Endodermal cell (in vitro differentiated cells): ENCODE measurements at regions not wholly inside any gene's neighbourhood (a gene's known extent, or its start where the extent isn't known, plus 50 kb on each side); places are given as distances from the start of the nearest gene placed in this dataset.

Experiments used
- DNase-seq: peaks from one replicate; pipeline ENCODE4 v3.0.0-alpha.2; 2017
- H3K27ac ChIP-seq: 2 replicates; pipeline ENCODE4 v1.5.1; 2013; ENCODE audit warnings: mild to moderate bottlenecking, low read depth, low read length, moderate library complexity
- H3K27me3 ChIP-seq: 2 replicates; pipeline ENCODE4 v1.6.1; 2013; ENCODE audit warnings: mild to moderate bottlenecking, low read length, moderate library complexity; ENCODE audit not compliant: insufficient read depth, control insufficient read depth, poor library complexity, severe bottlenecking
- H3K36me3 ChIP-seq: 2 replicates; pipeline ENCODE4 v1.7.0; 2013; ENCODE audit warnings: mild to moderate bottlenecking, low read length, moderate library complexity; ENCODE audit not compliant: control insufficient read depth, insufficient read depth
- H3K4me1 ChIP-seq: one replicate; pipeline ENCODE4 v1.7.0; 2013; ENCODE audit warnings: low read length; ENCODE audit not compliant: control insufficient read depth, insufficient read depth
- H3K4me3 ChIP-seq: 2 replicates; pipeline ENCODE4 v1.5.1; 2013; ENCODE audit warnings: mild to moderate bottlenecking, low read length, moderate library complexity
- H3K9ac ChIP-seq: 2 replicates; pipeline ENCODE4 v1.6.1; 2013; ENCODE audit warnings: mild to moderate bottlenecking, low read length, moderate library complexity; ENCODE audit not compliant: poor library complexity, severe bottlenecking; ENCODE audit errors: extremely low read depth
- H3K9me3 ChIP-seq: 2 replicates; pipeline ENCODE4 v1.6.1; 2013; ENCODE audit warnings: mild to moderate bottlenecking, low read length, moderate library complexity; ENCODE audit not compliant: control insufficient read depth
- H3K27ac Mint-ChIP-seq: 2 replicates; pipeline ENCODE4 v1.8.0; 2020; ENCODE audit warnings: mixed read lengths
- H3K27me3 Mint-ChIP-seq: 2 replicates; pipeline ENCODE4 v1.8.0; 2021; ENCODE audit warnings: mild to moderate bottlenecking, mixed read lengths; ENCODE audit not compliant: insufficient read depth
- H3K36me3 Mint-ChIP-seq: 2 replicates; pipeline ENCODE4 v1.8.0; 2020; ENCODE audit warnings: low read depth, mixed read lengths
- H3K4me1 Mint-ChIP-seq: 2 replicates; pipeline ENCODE4 v1.8.0; 2020; ENCODE audit warnings: mixed read lengths
- H3K4me3 Mint-ChIP-seq: 2 replicates; pipeline ENCODE4 v1.8.0; 2020; ENCODE audit warnings: mild to moderate bottlenecking, moderate library complexity, mixed read lengths
- H3K9me3 Mint-ChIP-seq: 2 replicates; pipeline ENCODE4 v1.8.0; 2020; ENCODE audit warnings: mild to moderate bottlenecking, mixed read lengths
- WGBS, 2 experiments: methylation state at CpG; one replicate each; pipeline versions ENCODE4 v1.1.5 to v1.1.7; 2013; ENCODE audit warnings: missing lambda C conversion rate in 2 of 2, mixed read lengths in 1 of 2; ENCODE audit not compliant: insufficient coverage in 1 of 2, insufficient read length in 1 of 2; 5-methylcytosine and 5-hydroxymethylcytosine counted together
- TF ChIP-seq, protein P1 (sequence below): fragments of 200-600 bp; sonication (generic); conservative IDR thresholded peaks from 2 replicates; pipeline ENCODE4 v1.5.0; 2021; ENCODE audit warnings: antibody characterized with exemption, mild to moderate bottlenecking

DNA sequence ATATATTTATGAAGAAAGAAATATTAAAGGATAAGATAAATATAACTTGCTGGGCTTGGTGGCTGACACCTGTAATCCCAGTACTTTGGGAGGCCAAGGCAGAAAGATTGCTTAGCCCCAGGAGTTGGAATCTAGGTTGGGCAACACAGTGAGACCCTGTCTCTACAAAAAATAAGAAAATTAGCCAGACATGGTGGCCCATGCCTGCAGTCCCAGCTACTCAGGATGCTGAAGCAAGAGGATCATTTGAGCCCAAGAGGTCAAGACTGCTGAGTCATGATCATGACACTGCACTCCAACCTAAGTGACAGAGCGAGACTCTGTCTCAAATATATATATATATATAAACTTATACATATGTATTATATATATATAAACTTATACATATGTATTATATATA, 164.0 kb downstream of the MRPL14 start:
- Mint-ChIP-seq H3K27me3 (peaks cover 6% of the 10 kb centered on the region), H3K9me3 (no peaks in the 10 kb centered on the region), H3K4me3 (no peak overlapping the region), H3K27ac (no peak overlapping the region), H3K4me1 (peaks cover 20% of the 10 kb centered on the region), H3K36me3 (no peaks in the 10 kb centered on the region)
- WGBS, 2 experiments, result no CpG with 5 or more reads among the region's 1 CpG
- DNase-seq, result peak; percentile 43
- no peaks in the 10 kb centered on the region for H3K36me3 ChIP-seq
- no peaks in the 10 kb centered on the region for H3K9me3 ChIP-seq
- no peak overlapping the region for H3K4me3 ChIP-seq
- peaks cover 2% of the 10 kb centered on the region for H3K4me1 ChIP-seq
- TF ChIP-seq, protein P1, sequence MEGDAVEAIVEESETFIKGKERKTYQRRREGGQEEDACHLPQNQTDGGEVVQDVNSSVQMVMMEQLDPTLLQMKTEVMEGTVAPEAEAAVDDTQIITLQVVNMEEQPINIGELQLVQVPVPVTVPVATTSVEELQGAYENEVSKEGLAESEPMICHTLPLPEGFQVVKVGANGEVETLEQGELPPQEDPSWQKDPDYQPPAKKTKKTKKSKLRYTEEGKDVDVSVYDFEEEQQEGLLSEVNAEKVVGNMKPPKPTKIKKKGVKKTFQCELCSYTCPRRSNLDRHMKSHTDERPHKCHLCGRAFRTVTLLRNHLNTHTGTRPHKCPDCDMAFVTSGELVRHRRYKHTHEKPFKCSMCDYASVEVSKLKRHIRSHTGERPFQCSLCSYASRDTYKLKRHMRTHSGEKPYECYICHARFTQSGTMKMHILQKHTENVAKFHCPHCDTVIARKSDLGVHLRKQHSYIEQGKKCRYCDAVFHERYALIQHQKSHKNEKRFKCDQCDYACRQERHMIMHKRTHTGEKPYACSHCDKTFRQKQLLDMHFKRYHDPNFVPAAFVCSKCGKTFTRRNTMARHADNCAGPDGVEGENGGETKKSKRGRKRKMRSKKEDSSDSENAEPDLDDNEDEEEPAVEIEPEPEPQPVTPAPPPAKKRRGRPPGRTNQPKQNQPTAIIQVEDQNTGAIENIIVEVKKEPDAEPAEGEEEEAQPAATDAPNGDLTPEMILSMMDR, result no peak
- no peak overlapping the region for H3K9ac ChIP-seq
- H3K27ac ChIP-seq, result no peak overlapping the region
- H3K27me3 ChIP-seq, result peaks cover 5% of the 10 kb centered on the region

- H3K36me3 ChIP-seq, result no peaks in the 10 kb centered on the region
- H3K27me3 Mint-ChIP-seq, result peaks cover 6% of the 10 kb centered on the region
- no peak overlapping the region for H3K4me3 Mint-ChIP-seq
- peaks cover 20% of the 10 kb centered on the region for H3K4me1 Mint-ChIP-seq
- TF ChIP-seq, protein P1, result no peak
- H3K27ac ChIP-seq, result no peak overlapping the region
- no peaks in the 10 kb centered on the region for H3K36me3 Mint-ChIP-seq
- H3K9me3 ChIP-seq, result peaks cover under 1% of the 10 kb centered on the region
- H3K27ac Mint-ChIP-seq, result no peak overlapping the region
- no peaks in the 10 kb centered on the region for H3K9me3 Mint-ChIP-seq
- DNase-seq, result no peak
- no peak overlapping the region for H3K9ac ChIP-seq
- WGBS, 2 experiments, result 63 to 95% methylated on average over 1 to 5 of the region's 5 CpGs
- peaks cover 5% of the 10 kb centered on the region for H3K27me3 ChIP-seq
- peaks cover 2% of the 10 kb centered on the region for H3K4me1 ChIP-seq
- no peak overlapping the region for H3K4me3 ChIP-seq
Measured at GRCh38 chr6:43962458-43962857, 164.8 kb downstream of the MRPL14 start.

- Mint-ChIP-seq H3K4me3 (no peak overlapping the region), H3K4me1 (peaks cover 2% of the 10 kb centered on the region), H3K27me3 (peaks cover 6% of the 10 kb centered on the region), H3K36me3 (peaks cover 4% of the 10 kb centered on the region), H3K27ac (no peak overlapping the region), H3K9me3 (peaks cover 12% of the 10 kb centered on the region)
- DNase-seq, result no peak
- H3K9ac ChIP-seq, result no peak overlapping the region
- peaks cover 5% of the 10 kb centered on the region for H3K27me3 ChIP-seq
- TF ChIP-seq, protein P1, result no peak
- peaks cover 22% of the 10 kb centered on the region for H3K9me3 ChIP-seq
- no peaks in the 10 kb centered on the region for H3K4me1 ChIP-seq
- 50 to 63% methylated on average over 2 to 3 of the region's 3 CpGs for WGBS, 2 experiments
- no peak overlapping the region for H3K4me3 ChIP-seq
- no peaks in the 10 kb centered on the region for H3K36me3 ChIP-seq
- no peak overlapping the region for H3K27ac ChIP-seq
Measured at GRCh38 chr6:43957273-43957672, 170.0 kb downstream of the MRPL14 start.
